ENCODE measurements at regions not wholly inside any gene's neighbourhood (a gene's known extent, or its start where the extent isn't known, plus 50 kb on each side); places are given as distances from the start of the nearest gene placed in this dataset.
"Not testable (repeated sequence)": the region's sequence is repeated elsewhere in the genome, so short reads cannot be mapped to it uniquely, and the experiment has no call there.

GRCh38 chr5:174644436-174644835 lies 79.9 kb upstream of the MSX2 start:
- no peak for DNase-seq (ENCODE audit: low spot score)

GRCh38 chr5:174644923-174645322 lies 79.5 kb upstream of the MSX2 start:
- no peak for DNase-seq (ENCODE audit: low spot score)

- DNase-seq (ENCODE audit: low spot score), result no peak
These were observed 78.7 kb upstream of the MSX2 start for GRCh38 chr5:174645677-174646076.

GRCh38 chr5:174648618-174649017 lies 75.8 kb upstream of the MSX2 start:
- not testable (repeated sequence) for DNase-seq (ENCODE audit: low spot score)

- DNase-seq (ENCODE audit: low spot score), result no peak
These were observed 75.0 kb upstream of the MSX2 start for GRCh38 chr5:174649391-174649790.

GRCh38 chr5:174654442-174654841 lies 69.9 kb upstream of the MSX2 start:
- no peak for DNase-seq (ENCODE audit: low spot score)

- no peak for DNase-seq (ENCODE audit: low spot score)
These were observed 69.0 kb upstream of the MSX2 start for GRCh38 chr5:174655351-174655750.

GRCh38 chr5:174664180-174664850 lies 60.1 kb upstream of the MSX2 start:
- DNase-seq (ENCODE audit: low spot score), result no peak

GRCh38 chr5:174665347-174665746 lies 59.0 kb upstream of the MSX2 start:
- no peak for DNase-seq (ENCODE audit: low spot score)

- no peak for DNase-seq (ENCODE audit: low spot score)
These were observed 56.9 kb upstream of the MSX2 start for GRCh38 chr5:174667526-174667925.

- no peak for DNase-seq (ENCODE audit: low spot score)
These were observed 56.0 kb upstream of the MSX2 start for GRCh38 chr5:174668349-174668748.
